CD4-positive, alpha-beta T cell (primary cell): ENCODE measurements at regions not wholly inside any gene's neighbourhood (a gene's known extent, or its start where the extent isn't known, plus 50 kb on each side); places are given as distances from the start of the nearest gene placed in this dataset.

ENCODE experiments used
- ATAC-seq: fragments of 200-7000 bp; cut with Tn5 transposase; one replicate; pipeline ENCODE4 v1.10.0; 2022; ENCODE audit warnings: mild to moderate bottlenecking; ENCODE audit not compliant: poor library complexity
- CTCF ChIA-PET: fragments of 350-600 bp; sonication (Branson Sonifier 250); formaldehyde crosslinking; loops from one replicate; lab custom pipeline; 2021; ENCODE audit warnings: antibody characterized with exemption, inconsistent platforms; lab: Charles Lee
- POLR2A ChIA-PET: fragments of 350-600 bp; sonication (Branson Sonifier 250); formaldehyde crosslinking; loops from one replicate; lab custom pipeline; 2021; ENCODE audit warnings: antibody characterized with exemption, inconsistent platforms; lab: Charles Lee
- DNase-seq, 14 experiments: peaks; one replicate each; pipeline ENCODE4 v3.0.0-alpha.2; 2013 to 2020; ENCODE audit warnings: mixed read lengths in 2 of 14
- H3K27ac ChIP-seq, 2 donors: one replicate each; pipeline versions ENCODE4 v1.5.1 to v1.7.0; 2013; ENCODE audit warnings: low read length in 2 of 2, low read depth in 1 of 2, mild to moderate bottlenecking in 1 of 2
- H3K27me3 ChIP-seq, 2 experiments: 1 replicate in 1 of 2; 2 replicates in 1 of 2; pipeline versions ENCODE4 v1.6.1 to v1.7.0; 2013; ENCODE audit warnings: low read length in 2 of 2, control low read depth in 1 of 2, mild to moderate bottlenecking in 1 of 2, moderate library complexity in 1 of 2; ENCODE audit not compliant: insufficient read depth in 2 of 2, control insufficient read depth in 1 of 2
- H3K36me3 ChIP-seq: one replicate; pipeline ENCODE4 v1.6.1; 2013; ENCODE audit warnings: low read length, control low read depth; ENCODE audit not compliant: insufficient read depth
- H3K4me1 ChIP-seq: one replicate; pipeline ENCODE4 v1.6.1; 2013; ENCODE audit warnings: low read length, control low read depth; ENCODE audit not compliant: insufficient read depth
- H3K4me3 ChIP-seq: one replicate; pipeline ENCODE4 v1.5.1; 2013; ENCODE audit warnings: mild to moderate bottlenecking, low read length, moderate library complexity
- H3K9me3 ChIP-seq, 2 experiments: 1 replicate in 1 of 2; 2 replicates in 1 of 2; pipeline versions ENCODE4 v1.6.1 to v1.7.0; 2013; ENCODE audit warnings: low read length in 2 of 2, mild to moderate bottlenecking in 2 of 2, control low read depth in 1 of 2, moderate library complexity in 1 of 2; ENCODE audit not compliant: control insufficient read depth in 1 of 2, insufficient read depth in 1 of 2
- H3K27ac Mint-ChIP-seq: one replicate; pipeline ENCODE4 v1.8.0; 2020; ENCODE audit warnings: mixed read lengths
- H3K27me3 Mint-ChIP-seq: one replicate; pipeline ENCODE4 v1.8.0; 2021; ENCODE audit warnings: mixed read lengths
- H3K36me3 Mint-ChIP-seq: one replicate; pipeline ENCODE4 v1.8.0; 2021; ENCODE audit warnings: low read depth, mixed read lengths
- H3K4me1 Mint-ChIP-seq: one replicate; pipeline ENCODE4 v1.8.0; 2021; ENCODE audit warnings: low read depth, mixed read lengths
- H3K4me3 Mint-ChIP-seq: one replicate; pipeline ENCODE4 v1.8.0; 2020; ENCODE audit warnings: mild to moderate bottlenecking, mixed read lengths
- H3K9me3 Mint-ChIP-seq: one replicate; pipeline ENCODE4 v1.8.0; 2020; ENCODE audit warnings: mixed read lengths
- CTCF ChIP-seq: fragments of 200-600 bp; IDR thresholded peaks from one replicate; pipeline ENCODE4 v1.8.0; 2022; ENCODE audit warnings: antibody characterized with exemption, mild to moderate bottlenecking
- intact Hi-C, 2 experiments: fragments of 100-400 bp; cut with DNase I in 1 of 2; cut with micrococcal nuclease in 1 of 2; formaldehyde crosslinking; loops; one replicate each; pipeline versions ENCODE4 v1.15.1 to v1.9.0; 2023 to 2025; cut with DNase I, micrococcal nuclease

- DNase-seq (no peak), ATAC-seq (no peak)
- H3K4me3 ChIP-seq: no peak overlapping the region
- H3K27ac ChIP-seq: no peak overlapping the region
- no peaks in the 10 kb centered on the region for H3K4me1 Mint-ChIP-seq
- H3K27me3 Mint-ChIP-seq: no peaks in the 10 kb centered on the region
- intact Hi-C loops: no loop called here
- H3K4me3 Mint-ChIP-seq: no peak overlapping the region
- no peaks in the 10 kb centered on the region for H3K9me3 Mint-ChIP-seq
- TF ChIP-seq CTCF: no peak
- no peaks in the 10 kb centered on the region for H3K36me3 ChIP-seq
- no peaks in the 10 kb centered on the region for H3K27me3 ChIP-seq
- H3K36me3 Mint-ChIP-seq: no peaks in the 10 kb centered on the region
- CTCF ChIA-PET: no interaction called here
- H3K4me1 ChIP-seq: no peaks in the 10 kb centered on the region
- H3K27ac Mint-ChIP-seq: no peak overlapping the region
- POLR2A ChIA-PET: no interaction called here
- no peaks in the 10 kb centered on the region for H3K9me3 ChIP-seq
These were observed 67.2 kb downstream of the NAV1 start for GRCh38 chr1:201606096-201606495.

GRCh38 chr1:201606623-201607022 lies 67.7 kb downstream of the NAV1 start:
- H3K4me1 ChIP-seq: no peaks in the 10 kb centered on the region
- H3K27me3 ChIP-seq: no peaks in the 10 kb centered on the region
- no peaks in the 10 kb centered on the region for H3K4me1 Mint-ChIP-seq
- H3K4me3 ChIP-seq: no peak overlapping the region
- no peak for TF ChIP-seq CTCF
- H3K36me3 Mint-ChIP-seq: no peaks in the 10 kb centered on the region
- no peak for ATAC-seq
- intact Hi-C loops: no loop called here
- H3K9me3 ChIP-seq: no peaks in the 10 kb centered on the region
- H3K27ac Mint-ChIP-seq: no peak overlapping the region
- POLR2A ChIA-PET: no interaction called here
- no peak overlapping the region for H3K4me3 Mint-ChIP-seq
- H3K27ac ChIP-seq: no peak overlapping the region
- DNase-seq: no peak
- peaks cover 2% of the 10 kb centered on the region for H3K27me3 Mint-ChIP-seq
- H3K9me3 Mint-ChIP-seq: no peaks in the 10 kb centered on the region
- CTCF ChIA-PET: no interaction called here
- H3K36me3 ChIP-seq: no peaks in the 10 kb centered on the region

- no peak overlapping the region for H3K27ac ChIP-seq
- POLR2A ChIA-PET: no interaction called here
- TF ChIP-seq CTCF: no peak
- no peak overlapping the region for H3K4me3 Mint-ChIP-seq
- H3K4me1 ChIP-seq: no peaks in the 10 kb centered on the region
- intact Hi-C loops: no loop called here
- no peaks in the 10 kb centered on the region for H3K4me1 Mint-ChIP-seq
- ATAC-seq: no peak
- H3K36me3 ChIP-seq: no peaks in the 10 kb centered on the region
- H3K9me3 ChIP-seq: no peaks in the 10 kb centered on the region
- H3K27me3 Mint-ChIP-seq: peaks cover 6% of the 10 kb centered on the region
- no peak overlapping the region for H3K4me3 ChIP-seq
- no peaks in the 10 kb centered on the region for H3K27me3 ChIP-seq
- CTCF ChIA-PET: no interaction called here
- H3K9me3 Mint-ChIP-seq: no peaks in the 10 kb centered on the region
- H3K36me3 Mint-ChIP-seq: no peaks in the 10 kb centered on the region
- H3K27ac Mint-ChIP-seq: no peak overlapping the region
- DNase-seq: no peak
These were observed 69.9 kb downstream of the NAV1 start for GRCh38 chr1:201608635-201609395.
